Fibroblast of mammary gland (primary cell): ENCODE measurements at regions not wholly inside any gene's neighbourhood (a gene's known extent, or its start where the extent isn't known, plus 50 kb on each side); places are given as distances from the start of the nearest gene placed in this dataset.
"Not testable (repeated sequence)": the region's sequence is repeated elsewhere in the genome, so short reads cannot be mapped to it uniquely, and the experiment has no call there.

Experiments used
- DNase-seq: peaks from one replicate; pipeline ENCODE4 v3.0.0-alpha.2; 2010; ENCODE audit warnings: low read depth
- H3K4me3 ChIP-seq: 2 replicates; pipeline ENCODE4 v1.5.1; 2011; ENCODE audit warnings: low read depth, mild to moderate bottlenecking, low read length, moderate library complexity; ENCODE audit not compliant: control insufficient read depth
- TF ChIP-seq, protein P1 (sequence below): conservative IDR thresholded peaks from 2 replicates; pipeline ENCODE4 v1.5.1; 2011; ENCODE audit warnings: low read depth, low read length, inconsistent platforms; ENCODE audit not compliant: control insufficient read depth, insufficient read depth

DNA sequence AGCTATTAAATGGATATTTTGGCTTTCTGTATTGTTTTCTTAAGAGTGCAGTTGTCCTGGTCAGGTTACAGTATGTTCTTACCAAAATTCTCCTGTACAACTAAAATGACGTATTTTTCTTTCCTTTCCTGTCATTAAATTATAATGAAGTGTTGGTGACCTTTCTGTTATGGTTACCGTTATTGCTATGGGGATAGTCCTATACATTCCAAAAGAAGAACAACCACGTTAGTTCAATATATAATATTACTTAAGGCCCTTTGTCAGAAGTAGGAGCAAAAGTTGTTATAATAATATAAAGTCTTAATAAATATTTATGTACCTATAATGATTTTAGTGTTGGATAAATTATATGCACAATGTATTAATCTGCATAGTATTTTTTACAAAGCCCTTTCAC, 82.4 kb upstream of the NREP start:
- H3K4me3 ChIP-seq: no peak overlapping the region
- DNase-seq: no peak
- TF ChIP-seq, protein P1, sequence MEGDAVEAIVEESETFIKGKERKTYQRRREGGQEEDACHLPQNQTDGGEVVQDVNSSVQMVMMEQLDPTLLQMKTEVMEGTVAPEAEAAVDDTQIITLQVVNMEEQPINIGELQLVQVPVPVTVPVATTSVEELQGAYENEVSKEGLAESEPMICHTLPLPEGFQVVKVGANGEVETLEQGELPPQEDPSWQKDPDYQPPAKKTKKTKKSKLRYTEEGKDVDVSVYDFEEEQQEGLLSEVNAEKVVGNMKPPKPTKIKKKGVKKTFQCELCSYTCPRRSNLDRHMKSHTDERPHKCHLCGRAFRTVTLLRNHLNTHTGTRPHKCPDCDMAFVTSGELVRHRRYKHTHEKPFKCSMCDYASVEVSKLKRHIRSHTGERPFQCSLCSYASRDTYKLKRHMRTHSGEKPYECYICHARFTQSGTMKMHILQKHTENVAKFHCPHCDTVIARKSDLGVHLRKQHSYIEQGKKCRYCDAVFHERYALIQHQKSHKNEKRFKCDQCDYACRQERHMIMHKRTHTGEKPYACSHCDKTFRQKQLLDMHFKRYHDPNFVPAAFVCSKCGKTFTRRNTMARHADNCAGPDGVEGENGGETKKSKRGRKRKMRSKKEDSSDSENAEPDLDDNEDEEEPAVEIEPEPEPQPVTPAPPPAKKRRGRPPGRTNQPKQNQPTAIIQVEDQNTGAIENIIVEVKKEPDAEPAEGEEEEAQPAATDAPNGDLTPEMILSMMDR: no peak

DNA sequence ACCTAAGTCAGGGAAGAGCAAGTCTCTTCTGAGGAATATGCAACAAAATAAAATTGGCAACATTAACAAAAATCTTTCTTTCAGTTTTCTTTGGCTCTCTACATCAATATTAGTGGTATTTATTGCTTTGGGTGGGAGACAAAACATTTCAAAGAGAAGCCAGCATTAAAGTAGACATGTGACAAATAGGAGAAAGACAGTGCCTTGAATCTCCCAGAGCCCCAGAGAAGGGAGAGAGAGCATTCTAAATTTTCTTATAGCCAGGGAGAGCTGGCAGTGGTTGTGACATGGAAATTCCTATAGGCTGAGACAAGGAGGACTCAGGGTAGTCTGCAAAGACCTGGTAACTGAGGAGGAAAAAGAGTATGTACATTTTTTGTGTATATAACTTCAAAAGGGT, 79.4 kb upstream of the NREP start:
- DNase-seq: no peak
- no peak overlapping the region for H3K4me3 ChIP-seq
- TF ChIP-seq, protein P1: no peak

DNA sequence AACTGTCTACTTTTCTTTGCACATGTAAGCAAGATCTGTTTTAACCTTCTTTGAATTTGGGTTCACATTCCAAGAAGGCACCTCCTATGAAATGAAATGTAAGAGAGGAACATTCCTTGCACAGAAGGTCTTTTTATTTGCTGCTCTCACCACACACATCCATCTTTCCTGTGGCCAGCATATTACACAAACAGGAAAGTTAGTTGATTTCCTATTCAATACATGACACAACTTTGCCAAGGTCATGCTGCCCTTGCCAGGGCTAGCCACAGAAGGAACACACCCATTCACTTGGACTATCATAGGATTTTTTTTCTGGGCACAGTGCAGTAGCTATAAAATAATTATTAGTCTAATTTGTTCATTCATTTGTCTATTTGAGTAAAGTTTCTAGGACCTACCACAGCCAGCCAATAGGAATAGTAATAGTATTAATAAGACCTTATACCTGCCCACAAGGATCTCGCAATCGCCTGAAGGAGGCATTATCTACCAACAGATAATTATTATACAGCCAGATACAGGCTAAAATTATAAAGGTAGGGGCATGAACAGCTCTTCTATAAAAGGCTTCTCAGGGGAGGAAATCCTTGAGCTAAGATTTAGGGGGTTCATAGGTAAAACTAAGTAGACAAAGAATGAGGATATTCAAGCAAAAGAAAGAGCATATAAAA, 78.1 kb upstream of the NREP start:
- DNase-seq: peak; percentile 31
- TF ChIP-seq, protein P1: no peak
- H3K4me3 ChIP-seq: no peak overlapping the region

DNA sequence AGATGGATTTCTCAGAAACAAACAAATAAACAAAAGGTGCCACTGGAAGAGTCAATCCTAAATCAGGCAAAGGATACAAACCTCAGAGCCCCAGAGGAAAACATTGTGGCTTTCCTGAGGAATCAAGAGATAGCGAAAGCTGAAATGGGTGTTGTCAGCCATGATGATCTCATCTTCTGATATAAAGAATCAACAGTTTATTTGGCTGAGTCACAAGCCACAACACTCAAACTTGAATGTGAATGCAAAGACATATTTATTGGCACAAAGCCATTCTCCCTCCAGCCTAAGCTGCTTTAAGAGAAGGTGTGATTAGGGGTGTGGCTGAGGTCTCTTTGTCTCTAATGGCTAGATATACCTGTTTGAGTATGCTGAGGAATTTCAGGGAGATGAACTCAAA, 73.3 kb upstream of the NREP start:
- DNase-seq: peak; percentile 82
- TF ChIP-seq, protein P1: no peak
- no peak overlapping the region for H3K4me3 ChIP-seq

DNA sequence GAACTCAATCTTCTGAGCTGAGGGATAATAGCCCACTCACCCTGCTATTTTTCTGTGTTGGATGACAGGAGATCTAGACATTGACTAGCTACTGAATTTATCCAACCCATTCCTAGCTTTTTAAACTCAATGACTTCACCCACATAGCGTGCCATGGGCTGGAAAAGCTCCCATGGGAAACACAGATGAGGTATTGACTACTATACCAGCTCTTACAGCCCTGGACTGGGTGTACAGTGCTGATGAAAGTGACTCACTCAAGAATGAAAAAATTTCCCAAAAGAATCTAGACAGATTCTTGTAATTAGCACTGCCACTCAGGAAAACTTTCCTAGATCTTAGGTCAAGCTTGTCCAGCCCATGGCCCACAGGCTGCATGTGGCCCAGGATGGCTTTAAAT, 72.7 kb upstream of the NREP start:
- TF ChIP-seq, protein P1: no peak
- no peak overlapping the region for H3K4me3 ChIP-seq
- peak; percentile 94 for DNase-seq

DNA sequence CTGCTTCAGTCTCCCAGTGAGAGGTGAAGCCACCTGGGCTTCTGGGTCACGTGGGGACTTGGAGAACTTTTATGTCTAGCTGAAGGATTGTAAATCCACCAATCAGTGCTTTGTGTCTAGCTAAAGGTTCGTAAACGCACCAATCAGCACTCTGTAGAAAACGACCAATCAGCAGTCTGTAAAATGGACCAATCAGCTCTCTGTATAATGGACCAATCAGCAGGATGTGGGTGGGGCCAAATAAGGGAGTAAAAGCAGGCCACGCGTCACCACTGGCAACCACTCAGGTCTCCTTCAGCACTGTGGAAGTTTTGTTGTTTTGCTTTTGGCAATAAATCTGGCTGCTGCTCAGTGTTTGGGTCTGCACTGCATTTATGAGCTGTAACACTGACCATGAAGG, 69.1 kb upstream of the NREP start:
- TF ChIP-seq, protein P1: no peak
- no peak for DNase-seq
- no peak overlapping the region for H3K4me3 ChIP-seq

DNA sequence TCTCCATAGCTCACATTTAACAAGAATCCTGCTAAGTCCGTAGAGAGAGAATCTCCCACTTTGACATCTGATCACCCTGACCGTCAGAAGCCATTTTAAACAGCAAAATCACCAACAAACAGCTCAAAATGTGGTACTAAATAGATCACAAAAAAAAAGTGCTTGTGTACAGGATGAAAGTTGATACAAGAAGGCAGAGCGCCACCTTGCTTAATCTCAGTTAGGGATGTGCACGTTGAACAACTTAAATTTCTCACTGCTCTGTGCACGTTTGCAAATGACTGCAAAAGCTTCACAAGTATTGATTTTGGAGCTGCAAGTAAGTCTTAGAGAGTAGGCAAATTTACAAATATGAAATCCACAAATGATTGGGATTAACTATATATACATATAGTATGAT, 63.1 kb upstream of the NREP start:
- DNase-seq: peak; percentile 23
- no peak overlapping the region for H3K4me3 ChIP-seq
- TF ChIP-seq, protein P1: no peak

DNA sequence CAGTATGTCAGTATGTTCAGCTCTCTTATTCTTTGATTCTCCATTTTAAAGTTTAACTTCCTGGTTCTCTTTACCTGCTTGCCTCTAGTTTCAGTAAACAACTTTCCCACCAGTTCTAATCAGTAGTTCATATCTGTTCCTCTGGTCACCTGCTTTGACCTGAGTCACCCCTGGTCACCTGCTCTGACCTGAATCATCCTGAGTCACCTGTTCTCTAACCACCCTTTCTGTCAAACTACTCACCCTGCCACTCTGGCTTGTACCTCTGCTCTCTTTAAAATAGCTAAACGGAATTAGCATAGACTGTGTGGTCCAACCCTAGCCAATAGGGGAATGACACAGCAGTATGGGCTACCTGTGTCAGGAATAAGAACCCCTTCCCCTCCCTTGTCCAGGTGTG, 62.0 kb upstream of the NREP start:
- DNase-seq, H3K4me3 ChIP-seq: not testable (repeated sequence)
